ENCODE measurements at regions not wholly inside any gene's neighbourhood (a gene's known extent, or its start where the extent isn't known, plus 50 kb on each side); places are given as distances from the start of the nearest gene placed in this dataset.

DNA sequence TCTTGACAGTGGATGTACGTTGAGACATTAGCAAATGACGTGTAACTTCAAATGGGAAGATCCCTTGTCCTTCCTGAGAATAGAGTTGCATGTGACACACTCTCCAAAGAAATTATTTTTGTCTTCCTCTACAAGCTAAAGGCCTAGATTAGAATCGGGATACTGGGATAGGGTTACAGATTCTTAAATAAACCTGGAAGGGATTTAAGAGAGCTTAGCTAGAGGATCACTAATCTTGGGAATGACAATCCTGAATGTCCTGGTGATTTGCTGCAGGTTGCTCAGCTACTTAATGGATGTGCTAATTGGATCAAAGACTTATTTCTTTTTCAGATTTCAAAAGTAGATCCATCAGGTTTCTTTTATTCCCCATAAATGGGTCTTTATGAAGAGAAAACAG lies 101.9 kb downstream of the KCNJ2 start:
- H3K4me3 ChIP-seq (ENCODE audit: insufficient read depth, low read length, poor library complexity, severe bottlenecking) = no peak overlapping the region
- no peak overlapping the region for H2AFZ ChIP-seq (ENCODE audit: low read depth, low read length, severe bottlenecking)
- no peak for TF ChIP-seq EZH2phosphoT487 (conservative IDR thresholded peaks at IDR 0.05; ENCODE audit: low read length)
- TF ChIP-seq, protein P1, sequence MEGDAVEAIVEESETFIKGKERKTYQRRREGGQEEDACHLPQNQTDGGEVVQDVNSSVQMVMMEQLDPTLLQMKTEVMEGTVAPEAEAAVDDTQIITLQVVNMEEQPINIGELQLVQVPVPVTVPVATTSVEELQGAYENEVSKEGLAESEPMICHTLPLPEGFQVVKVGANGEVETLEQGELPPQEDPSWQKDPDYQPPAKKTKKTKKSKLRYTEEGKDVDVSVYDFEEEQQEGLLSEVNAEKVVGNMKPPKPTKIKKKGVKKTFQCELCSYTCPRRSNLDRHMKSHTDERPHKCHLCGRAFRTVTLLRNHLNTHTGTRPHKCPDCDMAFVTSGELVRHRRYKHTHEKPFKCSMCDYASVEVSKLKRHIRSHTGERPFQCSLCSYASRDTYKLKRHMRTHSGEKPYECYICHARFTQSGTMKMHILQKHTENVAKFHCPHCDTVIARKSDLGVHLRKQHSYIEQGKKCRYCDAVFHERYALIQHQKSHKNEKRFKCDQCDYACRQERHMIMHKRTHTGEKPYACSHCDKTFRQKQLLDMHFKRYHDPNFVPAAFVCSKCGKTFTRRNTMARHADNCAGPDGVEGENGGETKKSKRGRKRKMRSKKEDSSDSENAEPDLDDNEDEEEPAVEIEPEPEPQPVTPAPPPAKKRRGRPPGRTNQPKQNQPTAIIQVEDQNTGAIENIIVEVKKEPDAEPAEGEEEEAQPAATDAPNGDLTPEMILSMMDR (IDR thresholded peaks at IDR 0.05; ENCODE audit: insufficient read depth, low read length, poor library complexity, severe bottlenecking) = no peak
- no peaks in the 10 kb centered on the region for H3K79me2 ChIP-seq (ENCODE audit: insufficient read depth, low read length)
- H3K27me3 ChIP-seq (ENCODE audit: low read length) = no peaks in the 10 kb centered on the region
- H3K36me3 ChIP-seq (ENCODE audit: low read length) = no peaks in the 10 kb centered on the region
- H3K9me3 ChIP-seq (ENCODE audit: insufficient read depth, low read length) = no peaks in the 10 kb centered on the region
- H3K9me2 ChIP-seq (replicated peaks; ENCODE audit: insufficient read depth, low read length) = no peaks in the 10 kb centered on the region
- H3K4me2 ChIP-seq (ENCODE audit: low read depth, low read length, poor library complexity, severe bottlenecking) = no peak overlapping the region
- H4K20me1 ChIP-seq (ENCODE audit: low read depth, low read length) = no peaks in the 10 kb centered on the region
- no peak overlapping the region for H3K27ac ChIP-seq (ENCODE audit: low read depth, low read length)
- H3K9ac ChIP-seq (ENCODE audit: low read length) = no peak overlapping the region
- H3F3A ChIP-seq (ENCODE audit: insufficient read depth) = no peaks in the 10 kb centered on the region

DNA sequence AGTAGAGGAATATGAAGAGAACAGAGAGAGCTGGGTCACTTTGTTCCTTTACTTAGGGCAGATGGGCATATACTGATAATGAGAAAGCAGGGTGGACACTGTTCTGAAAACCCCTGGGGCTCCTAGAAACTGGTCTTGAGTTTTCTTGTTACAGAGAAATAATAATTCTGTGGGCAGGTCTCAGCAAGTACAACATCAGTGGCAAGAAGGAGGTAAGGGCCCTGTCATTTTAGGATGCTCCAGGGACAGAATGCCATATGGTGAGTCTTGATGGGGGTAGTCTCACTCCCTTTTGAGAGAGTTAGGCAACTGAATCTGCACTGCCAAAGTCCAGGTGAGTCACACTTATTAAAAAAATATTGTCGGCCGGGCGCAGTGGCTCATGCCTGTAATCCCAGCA lies 102.3 kb downstream of the KCNJ2 start:
- Histone ChIP-seq H3K27me3 (ENCODE audit: low read length) (no peaks in the 10 kb centered on the region), H3K36me3 (ENCODE audit: low read length) (no peaks in the 10 kb centered on the region), H3K27ac (ENCODE audit: low read depth, low read length) (no peak overlapping the region), H3K4me2 (ENCODE audit: low read depth, low read length, poor library complexity, severe bottlenecking) (no peak overlapping the region), H3K9ac (ENCODE audit: low read length) (no peak overlapping the region), H2AFZ (ENCODE audit: low read depth, low read length, severe bottlenecking) (no peak overlapping the region), H3K9me2 (replicated peaks; ENCODE audit: insufficient read depth, low read length) (no peaks in the 10 kb centered on the region), H3K79me2 (ENCODE audit: insufficient read depth, low read length) (no peaks in the 10 kb centered on the region), H4K20me1 (ENCODE audit: low read depth, low read length) (no peaks in the 10 kb centered on the region), H3F3A (ENCODE audit: insufficient read depth) (no peaks in the 10 kb centered on the region), H3K9me3 (ENCODE audit: insufficient read depth, low read length) (no peaks in the 10 kb centered on the region), H3K4me3 (ENCODE audit: insufficient read depth, low read length, poor library complexity, severe bottlenecking) (no peak overlapping the region)
- no peak for TF ChIP-seq EZH2phosphoT487 (conservative IDR thresholded peaks at IDR 0.05; ENCODE audit: low read length)

DNA sequence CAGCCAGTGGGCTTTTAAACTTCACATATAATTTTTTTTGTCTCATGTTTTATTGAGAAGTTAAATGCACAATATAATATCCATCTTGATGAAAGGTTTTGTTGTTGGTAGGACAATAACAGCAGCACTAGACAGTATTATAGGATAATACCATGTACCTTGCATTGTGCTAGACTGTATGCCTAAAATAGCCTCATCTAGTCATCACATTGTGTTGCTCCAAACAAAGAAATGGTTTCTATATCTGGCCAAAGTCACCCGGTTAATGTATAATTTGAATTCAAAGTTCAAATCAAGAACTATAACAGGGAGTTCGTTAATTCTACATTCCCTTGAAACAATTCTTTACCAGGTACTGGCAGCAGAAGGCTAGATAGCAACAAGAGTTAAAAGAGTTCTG lies 104.9 kb downstream of the KCNJ2 start:
- Histone ChIP-seq H2AFZ (ENCODE audit: low read depth, low read length, severe bottlenecking) (no peak overlapping the region), H3K9me2 (replicated peaks; ENCODE audit: insufficient read depth, low read length) (no peaks in the 10 kb centered on the region), H4K20me1 (ENCODE audit: low read depth, low read length) (no peaks in the 10 kb centered on the region), H3K36me3 (ENCODE audit: low read length) (no peaks in the 10 kb centered on the region), H3K4me3 (ENCODE audit: insufficient read depth, low read length, poor library complexity, severe bottlenecking) (no peak overlapping the region), H3K4me2 (ENCODE audit: low read depth, low read length, poor library complexity, severe bottlenecking) (no peak overlapping the region), H3K27ac (ENCODE audit: low read depth, low read length) (no peak overlapping the region), H3F3A (ENCODE audit: insufficient read depth) (no peaks in the 10 kb centered on the region), H3K9me3 (ENCODE audit: insufficient read depth, low read length) (no peaks in the 10 kb centered on the region), H3K79me2 (ENCODE audit: insufficient read depth, low read length) (no peaks in the 10 kb centered on the region), H3K27me3 (ENCODE audit: low read length) (no peaks in the 10 kb centered on the region), H3K9ac (ENCODE audit: low read length) (no peak overlapping the region)
- TF ChIP-seq EZH2phosphoT487 (conservative IDR thresholded peaks at IDR 0.05; ENCODE audit: low read length) = no peak
- TF ChIP-seq, protein P1 (IDR thresholded peaks at IDR 0.05; ENCODE audit: insufficient read depth, low read length, poor library complexity, severe bottlenecking) = no peak

DNA sequence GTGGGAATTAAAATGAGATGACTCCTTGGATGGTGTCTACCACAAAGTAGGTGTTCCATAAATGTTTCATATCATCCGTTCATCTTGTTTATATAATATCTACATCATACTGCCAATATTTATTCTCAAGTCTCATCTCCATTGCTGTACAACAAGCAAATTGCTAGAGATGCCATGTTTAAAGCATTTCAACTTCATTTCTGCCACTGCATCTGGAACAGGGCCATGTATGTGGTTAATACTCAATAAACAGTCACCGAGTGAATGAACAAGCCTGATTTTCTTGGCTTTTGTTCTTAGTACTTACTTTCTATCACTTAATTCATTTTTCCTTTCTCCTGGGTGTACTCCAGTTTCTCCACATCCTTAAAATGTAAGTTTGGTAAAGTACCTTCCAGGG lies 107.6 kb downstream of the KCNJ2 start:
- Histone ChIP-seq H3K9me3 (ENCODE audit: insufficient read depth, low read length) (no peaks in the 10 kb centered on the region), H3K27me3 (ENCODE audit: low read length) (no peaks in the 10 kb centered on the region), H3K79me2 (ENCODE audit: insufficient read depth, low read length) (no peaks in the 10 kb centered on the region), H4K20me1 (ENCODE audit: low read depth, low read length) (no peaks in the 10 kb centered on the region), H3K4me2 (ENCODE audit: low read depth, low read length, poor library complexity, severe bottlenecking) (no peak overlapping the region), H2AFZ (ENCODE audit: low read depth, low read length, severe bottlenecking) (no peak overlapping the region), H3K27ac (ENCODE audit: low read depth, low read length) (no peak overlapping the region), H3K36me3 (ENCODE audit: low read length) (no peaks in the 10 kb centered on the region), H3F3A (ENCODE audit: insufficient read depth) (no peaks in the 10 kb centered on the region), H3K9ac (ENCODE audit: low read length) (no peak overlapping the region), H3K9me2 (replicated peaks; ENCODE audit: insufficient read depth, low read length) (no peaks in the 10 kb centered on the region), H3K4me3 (ENCODE audit: insufficient read depth, low read length, poor library complexity, severe bottlenecking) (no peak overlapping the region)
- no peak for TF ChIP-seq EZH2phosphoT487 (conservative IDR thresholded peaks at IDR 0.05; ENCODE audit: low read length)
- TF ChIP-seq, protein P1 (IDR thresholded peaks at IDR 0.05; ENCODE audit: insufficient read depth, low read length, poor library complexity, severe bottlenecking) = no peak
